Fibroblast of lung (primary cell): ENCODE measurements at regions not wholly inside any gene's neighbourhood (a gene's known extent, or its start where the extent isn't known, plus 50 kb on each side); places are given as distances from the start of the nearest gene placed in this dataset.

Source experiments
- EZH2 ChIP-seq: IDR thresholded peaks from 2 replicates; pipeline ENCODE4 v1.5.1; 2012; ENCODE audit warnings: low read length, control low read depth, mild to moderate bottlenecking; ENCODE audit errors: missing control alignments
- TF ChIP-seq, protein P1 (sequence below), 2 donors: IDR thresholded peaks in 1 of 2; conservative IDR thresholded peaks in 1 of 2; 1 replicate in 1 of 2; 2 replicates in 1 of 2; pipeline ENCODE4 v1.5.1; 2011 to 2012; ENCODE audit warnings: low read length in 2 of 2, control low read depth in 1 of 2, inconsistent platforms in 1 of 2, low read depth in 1 of 2, mild to moderate bottlenecking in 1 of 2

DNA sequence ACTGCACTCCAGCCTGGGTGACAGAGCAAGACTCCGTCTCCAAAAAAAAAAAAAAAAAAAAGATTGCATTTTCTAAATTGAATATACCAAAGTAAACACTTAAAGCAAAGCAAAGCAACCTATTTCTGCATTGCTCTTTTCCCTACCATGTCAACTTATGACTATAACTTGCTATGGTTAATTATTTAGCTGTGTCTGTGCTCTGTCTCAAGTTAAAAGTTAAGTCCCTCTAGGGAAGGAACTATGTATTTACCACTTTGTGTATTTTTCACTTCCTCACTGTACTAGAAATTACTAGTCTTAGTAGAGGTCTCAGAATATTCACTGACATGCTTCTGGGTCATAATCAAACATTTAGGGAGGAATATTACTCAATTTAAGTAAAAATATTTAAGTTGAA, 711.7 kb upstream of the SOX9 start:
- TF ChIP-seq EZH2 = no peak
- TF ChIP-seq, protein P1, sequence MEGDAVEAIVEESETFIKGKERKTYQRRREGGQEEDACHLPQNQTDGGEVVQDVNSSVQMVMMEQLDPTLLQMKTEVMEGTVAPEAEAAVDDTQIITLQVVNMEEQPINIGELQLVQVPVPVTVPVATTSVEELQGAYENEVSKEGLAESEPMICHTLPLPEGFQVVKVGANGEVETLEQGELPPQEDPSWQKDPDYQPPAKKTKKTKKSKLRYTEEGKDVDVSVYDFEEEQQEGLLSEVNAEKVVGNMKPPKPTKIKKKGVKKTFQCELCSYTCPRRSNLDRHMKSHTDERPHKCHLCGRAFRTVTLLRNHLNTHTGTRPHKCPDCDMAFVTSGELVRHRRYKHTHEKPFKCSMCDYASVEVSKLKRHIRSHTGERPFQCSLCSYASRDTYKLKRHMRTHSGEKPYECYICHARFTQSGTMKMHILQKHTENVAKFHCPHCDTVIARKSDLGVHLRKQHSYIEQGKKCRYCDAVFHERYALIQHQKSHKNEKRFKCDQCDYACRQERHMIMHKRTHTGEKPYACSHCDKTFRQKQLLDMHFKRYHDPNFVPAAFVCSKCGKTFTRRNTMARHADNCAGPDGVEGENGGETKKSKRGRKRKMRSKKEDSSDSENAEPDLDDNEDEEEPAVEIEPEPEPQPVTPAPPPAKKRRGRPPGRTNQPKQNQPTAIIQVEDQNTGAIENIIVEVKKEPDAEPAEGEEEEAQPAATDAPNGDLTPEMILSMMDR (conservative IDR thresholded peaks at IDR 0.05 in 1 of 2, IDR thresholded peaks at IDR 0.05 in 1 of 2; ENCODE audit: low read depth in 1 of 2, low read length in 2 of 2) = no peak
